Peyer's patch (tissue), 4 donors: ENCODE measurements at regions not wholly inside any gene's neighbourhood (a gene's known extent, or its start where the extent isn't known, plus 50 kb on each side); places are given as distances from the start of the nearest gene placed in this dataset.

ENCODE experiments used
- DNase-seq, 3 donors: peaks; one replicate each; pipeline ENCODE4 v3.0.0-alpha.2; 2017 to 2019
- H3K27ac ChIP-seq, 4 donors: fragments of 200-600 bp; sonication (generic); one replicate each; pipeline ENCODE4 v1.5.1; 2016 to 2019
- H3K27me3 ChIP-seq, 2 donors: fragments of 200-600 bp; sonication (generic); one replicate each; pipeline ENCODE4 v1.5.1; 2019
- H3K36me3 ChIP-seq, 3 donors: fragments of 200-600 bp; sonication (generic); one replicate each; pipeline ENCODE4 v1.5.1; 2016 to 2019
- H3K4me1 ChIP-seq, 4 donors: fragments of 200-600 bp; sonication (generic); one replicate each; pipeline ENCODE4 v1.5.1; 2016 to 2019
- H3K4me3 ChIP-seq, 4 donors: fragments of 200-600 bp; sonication (generic); 1 replicate in 3 of 4; 2 replicates in 1 of 4; pipeline ENCODE4 v1.5.1; 2016 to 2019; ENCODE audit warnings: mild to moderate bottlenecking in 1 of 4
- H3K9me3 ChIP-seq, 4 donors: fragments of 200-600 bp; sonication (generic); one replicate each; pipeline ENCODE4 v1.5.1; 2016 to 2019; ENCODE audit warnings: mild to moderate bottlenecking in 1 of 4
- CTCF ChIP-seq, 6 experiments: fragments of 450-650 bp in 4 of 6; fragments of 200-600 bp in 2 of 6; sonication (generic) in 1 of 6; IDR thresholded peaks; one replicate each; pipeline ENCODE4 v1.5.1; 2017 to 2019; ENCODE audit warnings: antibody characterized with exemption in 6 of 6, mild to moderate bottlenecking in 3 of 6, moderate library complexity in 1 of 6
- POLR2A ChIP-seq, 2 donors: fragments of 450-650 bp; IDR thresholded peaks; one replicate each; pipeline ENCODE4 v1.5.1; 2017; ENCODE audit warnings: antibody characterized with exemption in 2 of 2, mild to moderate bottlenecking in 2 of 2, moderate library complexity in 2 of 2

- Histone ChIP-seq H3K27me3 (no peaks in the 10 kb centered on the region), H3K27ac (no peak overlapping the region), H3K4me3 (no peak overlapping the region), H3K9me3 (no peaks in the 10 kb centered on the region), H3K4me1 (no peaks in the 10 kb centered on the region), H3K36me3 (no peaks in the 10 kb centered on the region)
- no peak for DNase-seq
- TF ChIP-seq CTCF (IDR thresholded peaks at IDR 0.05) = no peak
- no peak for TF ChIP-seq POLR2A (IDR thresholded peaks at IDR 0.05)
These were observed 1324.4 kb downstream of the GRIK2 start for GRCh38 chr6:102717737-102718456.

GRCh38 chr6:102717252-102717651, 1323.7 kb downstream of the GRIK2 start:
- H3K4me1 ChIP-seq = no peaks in the 10 kb centered on the region
- no peaks in the 10 kb centered on the region for H3K9me3 ChIP-seq
- DNase-seq = no peak
- H3K36me3 ChIP-seq = no peaks in the 10 kb centered on the region
- H3K27ac ChIP-seq = no peak overlapping the region
- no peak overlapping the region for H3K4me3 ChIP-seq
- H3K27me3 ChIP-seq = no peaks in the 10 kb centered on the region
- TF ChIP-seq POLR2A (IDR thresholded peaks at IDR 0.05) = no peak
- TF ChIP-seq CTCF (IDR thresholded peaks at IDR 0.05) = no peak

GRCh38 chr6:102701019-102701418, 1307.5 kb downstream of the GRIK2 start:
- TF ChIP-seq CTCF (IDR thresholded peaks at IDR 0.05) (no peak), POLR2A (IDR thresholded peaks at IDR 0.05) (no peak)
- Histone ChIP-seq H3K4me1 (no peaks in the 10 kb centered on the region), H3K4me3 (no peak overlapping the region), H3K27me3 (no peaks in the 10 kb centered on the region), H3K9me3 (no peaks in the 10 kb centered on the region), H3K36me3 (no peaks in the 10 kb centered on the region), H3K27ac (no peak overlapping the region)
- DNase-seq = no peak

- TF ChIP-seq CTCF (IDR thresholded peaks at IDR 0.05) (no peak), POLR2A (IDR thresholded peaks at IDR 0.05) (no peak)
- H3K9me3 ChIP-seq = no peaks in the 10 kb centered on the region
- H3K36me3 ChIP-seq = no peaks in the 10 kb centered on the region
- H3K27me3 ChIP-seq = no peaks in the 10 kb centered on the region
- no peak overlapping the region for H3K4me3 ChIP-seq
- DNase-seq = no peak
- no peaks in the 10 kb centered on the region for H3K4me1 ChIP-seq
- H3K27ac ChIP-seq = no peak overlapping the region
These were observed 1293.0 kb downstream of the GRIK2 start for GRCh38 chr6:102686461-102686860.

GRCh38 chr6:102680413-102680812, 1286.9 kb downstream of the GRIK2 start:
- no peaks in the 10 kb centered on the region for H3K9me3 ChIP-seq
- no peak for TF ChIP-seq CTCF (IDR thresholded peaks at IDR 0.05)
- TF ChIP-seq POLR2A (IDR thresholded peaks at IDR 0.05) = no peak
- H3K4me1 ChIP-seq = no peaks in the 10 kb centered on the region
- no peaks in the 10 kb centered on the region for H3K36me3 ChIP-seq
- H3K27me3 ChIP-seq = no peaks in the 10 kb centered on the region
- no peak overlapping the region for H3K4me3 ChIP-seq
- H3K27ac ChIP-seq = no peak overlapping the region
- DNase-seq = no peak

- H3K9me3 ChIP-seq = no peaks in the 10 kb centered on the region
- H3K27ac ChIP-seq = no peak overlapping the region
- no peak for TF ChIP-seq CTCF (IDR thresholded peaks at IDR 0.05)
- TF ChIP-seq POLR2A (IDR thresholded peaks at IDR 0.05) = no peak
- no peak overlapping the region for H3K4me3 ChIP-seq
- no peak for DNase-seq
- no peaks in the 10 kb centered on the region for H3K4me1 ChIP-seq
- no peaks in the 10 kb centered on the region for H3K36me3 ChIP-seq
- H3K27me3 ChIP-seq = no peaks in the 10 kb centered on the region
These were observed 1286.4 kb downstream of the GRIK2 start for GRCh38 chr6:102679865-102680264.
